Large intestine (tissue), 3 donors: ENCODE measurements at regions not wholly inside any gene's neighbourhood (a gene's known extent, or its start where the extent isn't known, plus 50 kb on each side); places are given as distances from the start of the nearest gene placed in this dataset.
A peak's percentile ranks its signal among the peaks of the same experiment; 100 is the strongest.
"Not testable (repeated sequence)": the region's sequence is repeated elsewhere in the genome, so short reads cannot be mapped to it uniquely, and the experiment has no call there.

Experiments
- DNase-seq, 2 donors: peaks; one replicate each; pipeline versions ENCODE4 v3.0.0 to v3.0.0-alpha.2; 2013
- H3K27ac ChIP-seq: one replicate; pipeline ENCODE4 v1.5.1; 2013; ENCODE audit warnings: low read length
- H3K27me3 ChIP-seq: 2 replicates; pipeline ENCODE4 v1.6.1; 2013; ENCODE audit warnings: low read length; ENCODE audit not compliant: control insufficient read depth, insufficient read depth
- H3K36me3 ChIP-seq: 2 replicates; pipeline ENCODE4 v1.6.1; 2013; ENCODE audit warnings: low read length; ENCODE audit not compliant: control insufficient read depth, insufficient read depth
- H3K4me1 ChIP-seq: one replicate; pipeline ENCODE4 v1.6.1; 2013; ENCODE audit warnings: low read length; ENCODE audit not compliant: control insufficient read depth, insufficient read depth
- H3K4me3 ChIP-seq: one replicate; pipeline ENCODE4 v1.5.1; 2013; ENCODE audit warnings: low read length
- H3K9me3 ChIP-seq: one replicate; pipeline ENCODE4 v1.6.1; 2013; ENCODE audit warnings: mild to moderate bottlenecking, low read depth, low read length, moderate library complexity; ENCODE audit not compliant: control insufficient read depth
- WGBS: methylation state at CpG from one replicate; pipeline ENCODE4 v1.1.5; 2013; ENCODE audit warnings: low lambda C conversion rate; ENCODE audit not compliant: insufficient coverage; 5-methylcytosine and 5-hydroxymethylcytosine counted together

- WGBS: no CpG with 5 or more reads among the region's 9 CpGs
- no peaks in the 10 kb centered on the region for H3K4me1 ChIP-seq
- no peak overlapping the region for H3K4me3 ChIP-seq
- H3K27ac ChIP-seq: no peak overlapping the region
- H3K36me3 ChIP-seq: no peaks in the 10 kb centered on the region
- H3K9me3 ChIP-seq: no peaks in the 10 kb centered on the region
- H3K27me3 ChIP-seq: no peaks in the 10 kb centered on the region
- DNase-seq: no peak
These were observed 55.1 kb downstream of the ID4 start for GRCh38 chr6:19892260-19892659.

- H3K36me3 ChIP-seq: no peaks in the 10 kb centered on the region
- no peaks in the 10 kb centered on the region for H3K27me3 ChIP-seq
- no peaks in the 10 kb centered on the region for H3K9me3 ChIP-seq
- no peak for DNase-seq
- no peaks in the 10 kb centered on the region for H3K4me1 ChIP-seq
- WGBS: 40% methylated on average over 1 of the region's 9 CpGs
- H3K4me3 ChIP-seq: no peak overlapping the region
- H3K27ac ChIP-seq: no peak overlapping the region
These were observed 58.9 kb downstream of the ID4 start for GRCh38 chr6:19895866-19896692.

GRCh38 chr6:19896693-19897010, 59.5 kb downstream of the ID4 start:
- peak; percentile 8 to 16 for DNase-seq
- H3K9me3 ChIP-seq: no peaks in the 10 kb centered on the region
- no peaks in the 10 kb centered on the region for H3K4me1 ChIP-seq
- no peak overlapping the region for H3K27ac ChIP-seq
- H3K27me3 ChIP-seq: no peaks in the 10 kb centered on the region
- no peak overlapping the region for H3K4me3 ChIP-seq
- no CpG with 5 or more reads among the region's 2 CpGs for WGBS
- H3K36me3 ChIP-seq: no peaks in the 10 kb centered on the region

- H3K36me3 ChIP-seq: no peaks in the 10 kb centered on the region
- H3K4me3 ChIP-seq: no peak overlapping the region
- H3K27ac ChIP-seq: no peak overlapping the region
- no peak for DNase-seq
- whole genome bisulfite sequencing: no CpG with 5 or more reads among the region's 4 CpGs
- H3K9me3 ChIP-seq: no peaks in the 10 kb centered on the region
- no peaks in the 10 kb centered on the region for H3K27me3 ChIP-seq
- H3K4me1 ChIP-seq: no peaks in the 10 kb centered on the region
These were observed 61.1 kb downstream of the ID4 start for GRCh38 chr6:19898141-19898740.

DNA sequence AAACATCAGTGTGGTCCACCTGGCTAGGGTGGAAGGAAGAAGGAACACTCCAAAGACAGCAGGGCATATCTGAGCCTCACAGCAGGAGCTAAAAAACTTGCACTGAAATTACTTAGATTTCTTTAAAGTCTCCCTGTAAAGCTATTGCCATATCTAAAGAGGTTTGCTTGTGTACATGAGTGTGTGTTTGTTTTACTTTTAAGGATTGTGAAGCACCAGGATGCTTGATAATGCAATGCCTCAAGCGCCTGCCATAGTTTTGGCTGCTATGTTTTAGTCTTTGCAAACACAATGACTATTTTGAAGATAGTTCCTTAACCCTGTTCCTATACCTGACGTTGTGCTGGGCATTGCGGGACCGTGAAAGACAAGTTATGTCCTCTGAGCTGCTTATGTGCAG, 65.0 kb downstream of the ID4 start:
- no peaks in the 10 kb centered on the region for H3K9me3 ChIP-seq
- H3K4me1 ChIP-seq: no peaks in the 10 kb centered on the region
- DNase-seq: no peak
- H3K27ac ChIP-seq: no peak overlapping the region
- no peaks in the 10 kb centered on the region for H3K36me3 ChIP-seq
- WGBS: 80% methylated on average over 1 of the region's 4 CpGs
- no peak overlapping the region for H3K4me3 ChIP-seq
- no peaks in the 10 kb centered on the region for H3K27me3 ChIP-seq

- not testable (repeated sequence) for DNase-seq, H3K4me3 ChIP-seq
These were observed 67.2 kb downstream of the ID4 start for GRCh38 chr6:19904408-19904807.

DNA sequence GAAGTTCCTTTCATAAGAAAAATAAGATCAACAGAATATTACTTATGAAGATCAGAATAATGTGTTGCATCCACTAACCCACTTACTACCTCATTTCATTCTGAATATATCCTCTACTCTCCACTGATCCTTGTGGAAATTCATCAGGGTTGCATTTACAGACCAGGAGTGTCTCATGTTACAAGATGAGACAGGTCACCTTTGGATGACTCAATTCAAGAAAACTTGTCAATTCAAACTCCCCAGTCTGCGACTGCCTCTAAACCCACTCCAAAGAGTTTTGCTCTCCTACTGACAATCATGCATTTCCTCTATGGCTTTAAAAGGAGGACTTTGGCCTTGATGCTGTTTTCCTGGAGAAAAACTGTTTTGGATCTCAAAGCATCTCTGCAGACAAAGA, 68.4 kb downstream of the ID4 start:
- H3K36me3 ChIP-seq: no peaks in the 10 kb centered on the region
- no peak overlapping the region for H3K27ac ChIP-seq
- H3K9me3 ChIP-seq: no peaks in the 10 kb centered on the region
- H3K4me3 ChIP-seq: no peak overlapping the region
- no peak for DNase-seq
- no peaks in the 10 kb centered on the region for H3K27me3 ChIP-seq
- H3K4me1 ChIP-seq: no peaks in the 10 kb centered on the region
- no CpG with 5 or more reads among the region's 1 CpG for WGBS

More at GRCh38 chr6:19904408-19904807, 67.2 kb downstream of the ID4 start:
- H3K9me3 ChIP-seq, H3K4me1 ChIP-seq, H3K27me3 ChIP-seq, H3K27ac ChIP-seq, H3K36me3 ChIP-seq: not testable (repeated sequence)
- no CpG with 5 or more reads among the region's 6 CpGs for WGBS

DNA sequence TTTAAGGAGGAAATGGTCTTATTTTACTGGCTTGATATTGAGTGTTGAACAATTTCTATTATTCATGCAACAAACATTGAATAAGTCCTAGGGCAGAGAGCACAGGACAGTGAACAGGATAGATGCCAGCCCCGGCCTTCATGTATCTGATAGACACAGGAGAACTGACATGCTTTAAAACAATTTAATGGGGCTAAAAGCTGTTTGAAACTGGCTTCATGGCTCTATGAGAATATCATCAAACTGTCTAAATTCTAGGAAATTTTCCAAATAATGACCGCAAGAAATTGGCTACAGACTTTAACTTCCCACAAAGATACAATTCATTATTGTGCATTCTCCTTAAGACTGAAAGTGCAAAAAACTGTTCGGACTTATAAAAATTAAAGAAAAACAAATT, 69.0 kb downstream of the ID4 start:
- no peak overlapping the region for H3K27ac ChIP-seq
- H3K4me1 ChIP-seq: no peaks in the 10 kb centered on the region
- no peaks in the 10 kb centered on the region for H3K27me3 ChIP-seq
- no peak overlapping the region for H3K4me3 ChIP-seq
- no peaks in the 10 kb centered on the region for H3K36me3 ChIP-seq
- H3K9me3 ChIP-seq: no peaks in the 10 kb centered on the region
- DNase-seq: no peak
- WGBS: 78% methylated on average over 2 of the region's 3 CpGs

GRCh38 chr6:19911223-19911622, 74.1 kb downstream of the ID4 start:
- Histone ChIP-seq H3K4me3 (no peak overlapping the region), H3K4me1 (no peaks in the 10 kb centered on the region), H3K27ac (no peak overlapping the region), H3K9me3 (no peaks in the 10 kb centered on the region), H3K27me3 (no peaks in the 10 kb centered on the region), H3K36me3 (no peaks in the 10 kb centered on the region)
- 100% methylated on average over 1 of the region's 3 CpGs for WGBS
- no peak for DNase-seq

- 100% methylated on average over 1 of the region's 1 CpG for WGBS
- Histone ChIP-seq H3K27ac (no peak overlapping the region), H3K4me3 (no peak overlapping the region), H3K4me1 (no peaks in the 10 kb centered on the region), H3K9me3 (no peaks in the 10 kb centered on the region), H3K36me3 (no peaks in the 10 kb centered on the region), H3K27me3 (no peaks in the 10 kb centered on the region)
- DNase-seq: no peak
These were observed 81.3 kb downstream of the ID4 start for GRCh38 chr6:19918436-19918835.

- no peaks in the 10 kb centered on the region for H3K36me3 ChIP-seq
- no CpG with 5 or more reads among the region's 9 CpGs for WGBS
These were observed 84.6 kb downstream of the ID4 start for GRCh38 chr6:19921786-19922185.

More at GRCh38 chr6:19921786-19922185, 84.6 kb downstream of the ID4 start:
- Histone ChIP-seq H3K4me3 (no peak overlapping the region), H3K27me3 (no peaks in the 10 kb centered on the region), H3K4me1 (no peaks in the 10 kb centered on the region), H3K9me3 (no peaks in the 10 kb centered on the region), H3K27ac (no peak overlapping the region)
- no peak for DNase-seq
